Loucy (cell line): ENCODE measurements at regions not wholly inside any gene's neighbourhood (a gene's known extent, or its start where the extent isn't known, plus 50 kb on each side); places are given as distances from the start of the nearest gene placed in this dataset.

Source experiments
- CTCF ChIP-seq: fragments of 200-600 bp; sonication (generic); conservative IDR thresholded peaks from 2 replicates; pipeline ENCODE4 v1.5.1; 2014; ENCODE audit warnings: mild to moderate bottlenecking, antibody characterized with exemption, low read length
- EZH2phosphoT487 ChIP-seq: fragments of 200-600 bp; IDR thresholded peaks from 2 replicates; pipeline ENCODE4 v1.6.1; 2018; ENCODE audit warnings: antibody characterized with exemption, mild to moderate bottlenecking, moderate library complexity, borderline replicate concordance

- TF ChIP-seq CTCF (no peak), EZH2phosphoT487 (no peak)
Measured at GRCh38 chr6:135638108-135638507, 140.6 kb upstream of the AHI1 start.
